Stimulated activated CD8-positive, alpha-beta memory T cell treated with anti-CD3 and anti-CD28 coated beads, Interleukin-12 subunit alpha, Interleukin-12 subunit beta, amount 100 ng/mL, for 24 hours (primary cell): ENCODE measurements at regions not wholly inside any gene's neighbourhood (a gene's known extent, or its start where the extent isn't known, plus 50 kb on each side); places are given as distances from the start of the nearest gene placed in this dataset.
"Not testable (repeated sequence)": the region's sequence is repeated elsewhere in the genome, so short reads cannot be mapped to it uniquely, and the experiment has no call there.

ENCODE experiments used
- DNase-seq: peaks from one replicate; pipeline ENCODE4 v3.0.0-alpha.2; 2020; ENCODE audit errors: extremely low read depth

- no peak for DNase-seq
Measured at GRCh38 chr14:56996721-56997399, 186.6 kb upstream of the OTX2 start.

GRCh38 chr14:56995010-56995409 lies 184.7 kb upstream of the OTX2 start:
- DNase-seq, result no peak

- DNase-seq, result no peak
Measured at GRCh38 chr14:56992332-56992820, 182.1 kb upstream of the OTX2 start.

DNA sequence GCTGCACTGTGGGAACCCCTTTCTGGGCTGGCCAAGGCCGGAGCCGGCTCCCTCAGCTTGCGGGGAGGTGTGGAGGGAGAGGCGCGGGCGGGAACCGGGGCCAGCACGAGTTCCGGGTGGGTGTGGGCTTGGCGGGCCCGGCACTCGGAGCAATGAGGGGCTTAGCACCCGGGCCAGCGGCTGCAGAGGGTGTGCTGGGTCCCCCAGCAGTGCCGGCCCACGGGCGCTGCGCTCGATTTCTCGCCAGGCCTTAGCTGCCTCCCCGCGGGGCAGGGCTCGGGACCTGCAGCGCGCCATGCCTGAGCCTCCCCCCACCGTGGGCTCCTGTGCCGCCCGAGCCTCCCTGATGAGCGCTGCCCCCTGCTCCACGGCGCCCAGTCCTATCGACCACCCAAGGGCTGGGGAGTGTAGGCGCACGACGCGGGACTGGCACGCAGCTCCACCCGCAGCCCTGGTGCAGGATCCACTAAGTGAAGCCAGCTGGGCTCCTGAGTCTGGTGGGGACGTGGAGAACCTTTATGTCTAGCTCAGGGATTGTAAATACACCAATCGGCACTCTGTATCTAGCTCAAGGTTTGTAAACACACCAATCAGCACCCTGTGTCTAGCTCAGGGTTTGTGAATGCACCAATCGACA lies 180.8 kb upstream of the OTX2 start:
- DNase-seq, result not testable (repeated sequence)

DNA sequence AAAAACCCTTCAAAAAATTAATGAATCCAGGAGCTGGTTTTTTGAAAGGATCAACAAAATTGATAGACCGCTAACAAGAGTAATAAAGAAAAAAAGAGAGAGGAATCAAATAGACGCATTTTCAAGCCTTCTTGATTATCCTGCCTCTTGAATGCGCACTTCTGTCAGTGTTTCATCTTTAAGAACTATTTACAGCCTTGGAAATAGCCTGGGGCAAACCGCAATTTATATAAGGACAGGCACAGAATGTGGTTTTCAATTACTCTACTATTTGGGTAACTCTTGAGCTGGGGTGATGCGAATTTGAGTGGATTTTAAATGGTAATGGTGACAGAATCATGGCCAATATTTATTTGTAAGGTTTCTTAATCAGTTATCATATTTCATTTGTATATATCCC lies 179.1 kb upstream of the OTX2 start:
- no peak for DNase-seq

DNA sequence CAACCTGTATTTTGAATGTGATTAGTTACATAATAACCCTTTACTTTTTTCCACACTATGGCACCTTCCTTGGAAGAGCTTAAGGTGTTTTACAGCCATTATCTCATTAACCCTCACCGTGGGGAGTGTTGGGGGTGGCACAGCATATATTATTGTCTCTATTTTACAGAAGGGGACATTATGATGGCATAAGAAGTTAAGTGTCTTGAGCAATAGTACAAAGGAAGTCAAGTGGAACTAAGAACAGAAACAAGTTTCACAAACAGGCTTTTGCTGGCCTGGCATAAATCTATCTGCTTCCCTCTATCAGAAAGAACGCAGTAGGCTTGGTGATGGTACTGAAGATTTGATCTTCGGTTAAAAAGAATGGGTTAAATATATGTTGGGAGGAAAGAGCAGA lies 169.7 kb upstream of the OTX2 start:
- DNase-seq, result no peak

- DNase-seq, result no peak
Measured at GRCh38 chr14:56976211-56976610, 165.9 kb upstream of the OTX2 start.

DNA sequence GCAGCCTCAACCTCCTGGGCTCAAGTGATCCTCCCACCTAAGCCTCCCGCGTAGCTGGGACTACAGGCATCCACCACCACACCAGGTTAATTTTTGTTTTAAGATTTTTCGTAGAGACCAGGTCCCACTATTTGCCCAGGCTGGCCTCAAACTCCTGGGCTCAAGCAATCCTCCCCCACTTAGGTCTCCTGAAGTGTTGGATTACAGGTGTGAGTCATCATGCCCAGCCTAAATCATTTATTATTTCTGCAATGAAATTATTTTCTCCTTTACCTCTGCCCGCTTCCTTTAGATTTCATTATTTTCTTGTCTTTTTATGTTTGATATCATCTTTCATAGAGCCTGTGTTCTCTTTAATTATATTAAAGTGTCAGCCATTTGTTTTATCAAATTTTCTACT lies 165.2 kb upstream of the OTX2 start:
- no peak for DNase-seq

GRCh38 chr14:56972948-56973347 lies 162.7 kb upstream of the OTX2 start:
- DNase-seq, result no peak

DNA sequence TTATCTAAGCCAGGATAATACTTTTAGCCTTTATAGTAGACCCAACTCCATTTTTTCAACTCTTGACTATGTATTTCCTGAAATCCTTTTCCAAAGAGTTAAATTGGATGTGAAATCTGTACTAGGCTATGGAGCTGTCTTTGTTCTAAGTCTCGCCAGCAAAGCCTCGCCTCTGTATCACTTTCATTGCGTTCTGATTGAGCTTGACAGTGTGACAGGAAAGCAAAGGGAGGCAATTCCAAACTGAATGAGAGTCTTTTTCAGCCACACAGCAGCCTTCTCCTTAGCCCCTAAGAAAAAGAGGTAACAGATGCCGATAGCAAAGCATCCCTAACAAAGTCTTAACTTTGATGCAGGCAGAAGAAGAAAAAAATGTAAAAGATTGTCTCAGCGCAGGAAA lies 154.6 kb upstream of the OTX2 start:
- no peak for DNase-seq

GRCh38 chr14:56963381-56963780 lies 153.1 kb upstream of the OTX2 start:
- DNase-seq, result no peak

- no peak for DNase-seq
Measured at GRCh38 chr14:56962444-56963080, 152.3 kb upstream of the OTX2 start.

- DNase-seq, result no peak
Measured at GRCh38 chr14:56959869-56960268, 149.6 kb upstream of the OTX2 start.

- DNase-seq, result no peak
Measured at GRCh38 chr14:56959121-56959520, 148.8 kb upstream of the OTX2 start.

GRCh38 chr14:56956182-56956581 lies 145.9 kb upstream of the OTX2 start:
- DNase-seq, result no peak

GRCh38 chr14:56955745-56956144 lies 145.5 kb upstream of the OTX2 start:
- no peak for DNase-seq

GRCh38 chr14:56953884-56954283 lies 143.6 kb upstream of the OTX2 start:
- DNase-seq, result no peak

DNA sequence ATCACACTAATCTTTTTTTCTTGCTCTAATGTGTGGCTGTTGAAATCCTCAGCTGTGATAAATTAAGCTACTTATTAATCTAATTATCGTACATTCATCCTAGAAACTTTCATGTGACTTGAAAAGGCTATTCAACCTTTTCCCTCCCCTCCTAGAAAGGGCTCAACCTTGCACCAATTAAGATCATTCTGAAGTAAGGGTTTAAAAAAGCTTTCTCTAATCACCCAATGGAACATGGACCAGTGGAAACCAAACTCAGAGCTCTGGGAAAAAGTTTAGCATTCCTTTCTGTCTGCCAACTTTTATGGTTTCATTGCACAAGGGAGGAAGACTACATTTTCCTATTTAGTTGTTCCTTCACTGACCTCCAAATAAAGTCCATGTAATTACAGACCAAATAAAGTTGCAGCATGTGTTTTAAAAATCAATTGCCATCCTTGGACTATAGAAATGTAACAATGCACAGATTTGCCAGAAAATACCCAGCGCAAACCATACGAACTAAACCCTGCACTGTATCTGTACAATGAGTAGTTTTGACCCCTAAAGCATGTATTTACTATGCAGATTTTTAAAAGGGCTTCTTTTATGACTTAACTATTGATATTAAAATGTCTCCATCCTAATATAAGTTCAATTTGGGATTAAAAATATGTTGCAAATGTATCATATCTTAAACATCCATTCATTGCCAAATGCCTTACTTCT lies 142.6 kb upstream of the OTX2 start:
- no peak for DNase-seq

- no peak for DNase-seq
Measured at GRCh38 chr14:56949828-56950227, 139.5 kb upstream of the OTX2 start.

DNA sequence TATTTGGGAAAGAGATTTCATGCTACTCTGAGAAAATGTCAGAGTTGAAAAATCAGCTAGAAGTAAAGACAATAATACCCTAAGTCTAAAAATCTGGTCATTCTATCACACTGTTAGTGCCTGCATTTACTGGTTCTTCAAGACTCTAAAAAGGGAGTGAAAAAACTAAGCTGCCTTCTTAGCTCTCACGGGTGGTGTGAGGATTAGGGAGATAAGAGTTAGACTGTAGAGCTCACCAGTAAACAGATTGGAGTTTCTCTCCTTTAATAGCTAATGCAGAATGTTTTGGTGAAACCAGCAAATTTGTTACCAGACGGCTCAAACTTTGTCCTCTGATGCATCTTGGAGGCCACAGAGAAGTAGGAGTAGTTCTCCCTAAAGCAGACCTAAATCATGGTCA lies 135.0 kb upstream of the OTX2 start:
- no peak for DNase-seq

GRCh38 chr14:56944397-56944796 lies 134.1 kb upstream of the OTX2 start:
- no peak for DNase-seq

GRCh38 chr14:56933446-56933845 lies 123.2 kb upstream of the OTX2 start:
- no peak for DNase-seq
